Adrenal gland (tissue), 5 donors: ENCODE measurements at regions not wholly inside any gene's neighbourhood (a gene's known extent, or its start where the extent isn't known, plus 50 kb on each side); places are given as distances from the start of the nearest gene placed in this dataset.

ENCODE experiments used
- POLR2A ChIP-seq, 2 donors: fragments of 450-650 bp; IDR thresholded peaks; one replicate each; pipeline ENCODE4 v1.6.1; 2017; ENCODE audit warnings: antibody characterized with exemption in 2 of 2, mild to moderate bottlenecking in 2 of 2, moderate library complexity in 1 of 2
- TF ChIP-seq, protein P1 (sequence below), 6 experiments: fragments of 450-650 bp in 4 of 6; fragments of 200-600 bp in 2 of 6; sonication (generic) in 1 of 6; IDR thresholded peaks; 1 replicate in 5 of 6; 2 replicates in 1 of 6; pipeline versions ENCODE4 v1.5.1 to v1.8.0; 2016 to 2021; ENCODE audit warnings: antibody characterized with exemption in 6 of 6, mild to moderate bottlenecking in 2 of 6, moderate library complexity in 1 of 6
- donor health status: DM: no; HTN: no; CAD: no.

- TF ChIP-seq, protein P1, sequence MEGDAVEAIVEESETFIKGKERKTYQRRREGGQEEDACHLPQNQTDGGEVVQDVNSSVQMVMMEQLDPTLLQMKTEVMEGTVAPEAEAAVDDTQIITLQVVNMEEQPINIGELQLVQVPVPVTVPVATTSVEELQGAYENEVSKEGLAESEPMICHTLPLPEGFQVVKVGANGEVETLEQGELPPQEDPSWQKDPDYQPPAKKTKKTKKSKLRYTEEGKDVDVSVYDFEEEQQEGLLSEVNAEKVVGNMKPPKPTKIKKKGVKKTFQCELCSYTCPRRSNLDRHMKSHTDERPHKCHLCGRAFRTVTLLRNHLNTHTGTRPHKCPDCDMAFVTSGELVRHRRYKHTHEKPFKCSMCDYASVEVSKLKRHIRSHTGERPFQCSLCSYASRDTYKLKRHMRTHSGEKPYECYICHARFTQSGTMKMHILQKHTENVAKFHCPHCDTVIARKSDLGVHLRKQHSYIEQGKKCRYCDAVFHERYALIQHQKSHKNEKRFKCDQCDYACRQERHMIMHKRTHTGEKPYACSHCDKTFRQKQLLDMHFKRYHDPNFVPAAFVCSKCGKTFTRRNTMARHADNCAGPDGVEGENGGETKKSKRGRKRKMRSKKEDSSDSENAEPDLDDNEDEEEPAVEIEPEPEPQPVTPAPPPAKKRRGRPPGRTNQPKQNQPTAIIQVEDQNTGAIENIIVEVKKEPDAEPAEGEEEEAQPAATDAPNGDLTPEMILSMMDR (IDR thresholded peaks at IDR 0.05): no peak
- no peak for TF ChIP-seq POLR2A (IDR thresholded peaks at IDR 0.05)
These were observed 683.2 kb upstream of the FOXG1 start for GRCh38 chr14:28083389-28083788.
